Neural cell (in vitro differentiated cells): ENCODE measurements at regions not wholly inside any gene's neighbourhood (a gene's known extent, or its start where the extent isn't known, plus 50 kb on each side); places are given as distances from the start of the nearest gene placed in this dataset.

Experiments
- H2AFZ ChIP-seq: fragments of 200-600, 300-800 bp; sonication (generic), shearing (Covaris generic); 2 replicates; pipeline ENCODE4 v1.6.0; 2014; ENCODE audit warnings: low read depth, mild to moderate bottlenecking, antibody characterized with exemption, low read length, moderate library complexity
- H3F3A ChIP-seq: fragments of 200-600 bp; shearing (Covaris generic); 2 replicates; pipeline ENCODE4 v1.6.1; 2016; ENCODE audit warnings: mild to moderate bottlenecking, moderate library complexity, mixed read lengths, antibody characterized with exemption, low read length; ENCODE audit not compliant: insufficient read depth, poor library complexity, severe bottlenecking
- H3K27ac ChIP-seq: fragments of 200-600, 300-800 bp; sonication (generic), shearing (Covaris generic); 2 replicates; pipeline ENCODE4 v1.5.1; 2014; ENCODE audit warnings: mild to moderate bottlenecking, low read length, moderate library complexity
- H3K27me3 ChIP-seq: fragments of 300-800, 200-600 bp; sonication (generic), shearing (Covaris generic); 2 replicates; pipeline ENCODE4 v1.6.0; 2014; ENCODE audit warnings: mild to moderate bottlenecking, low read depth, low read length, moderate library complexity; ENCODE audit not compliant: insufficient read depth
- H3K36me3 ChIP-seq: fragments of 300-800, 200-600 bp; sonication (generic), shearing (Covaris generic); 2 replicates; pipeline ENCODE4 v1.5.1; 2014; ENCODE audit warnings: mild to moderate bottlenecking, antibody characterized with exemption, low read length, moderate library complexity; ENCODE audit not compliant: insufficient read depth
- H3K4me2 ChIP-seq: fragments of 300-800, 200-600 bp; sonication (generic), shearing (Covaris generic); 2 replicates; pipeline ENCODE4 v1.6.0; 2014; ENCODE audit warnings: mild to moderate bottlenecking, low read length
- H3K4me3 ChIP-seq: fragments of 300-800, 200-600 bp; sonication (generic), shearing (Covaris generic); 2 replicates; pipeline ENCODE4 v1.5.1; 2014; ENCODE audit warnings: mild to moderate bottlenecking, low read length, moderate library complexity
- H3K79me2 ChIP-seq: fragments of 200-600 bp; shearing (Covaris generic); replicated peaks from 2 replicates; pipeline ENCODE4 v1.6.0; 2014; ENCODE audit warnings: mild to moderate bottlenecking, low read length, moderate library complexity; ENCODE audit not compliant: insufficient read depth
- H3K9ac ChIP-seq: fragments of 300-800, 200-600 bp; sonication (generic), shearing (Covaris generic); 2 replicates; pipeline ENCODE4 v1.6.1; 2016; ENCODE audit warnings: mild to moderate bottlenecking, low read length, mixed read lengths
- H3K9me2 ChIP-seq: fragments of 200-600 bp; shearing (Covaris generic); 2 replicates; pipeline ENCODE4 v1.6.1; 2016; ENCODE audit warnings: mild to moderate bottlenecking, low read length, mixed read lengths; ENCODE audit not compliant: insufficient read depth
- H3K9me3 ChIP-seq: fragments of 200-600, 300-800 bp; sonication (generic), shearing (Covaris generic); 2 replicates; pipeline ENCODE4 v1.6.1; 2016; ENCODE audit warnings: mild to moderate bottlenecking, mixed run types, low read length, moderate library complexity, mixed read lengths
- H4K20me1 ChIP-seq: fragments of 200-600 bp; shearing (Covaris generic); 2 replicates; pipeline ENCODE4 v1.6.1; 2016; ENCODE audit warnings: mild to moderate bottlenecking, mixed run types; ENCODE audit not compliant: insufficient read depth
- CTCF ChIP-seq: fragments of 450-650 bp; IDR thresholded peaks from 2 replicates; pipeline ENCODE4 v1.5.1; 2014; ENCODE audit warnings: antibody characterized with exemption, mild to moderate bottlenecking, moderate library complexity; ENCODE audit not compliant: poor library complexity, severe bottlenecking
- EP300 ChIP-seq: fragments of 450-650 bp; conservative IDR thresholded peaks from 2 replicates; pipeline ENCODE4 v1.6.1; 2014; ENCODE audit warnings: antibody characterized with exemption, mild to moderate bottlenecking, moderate library complexity; ENCODE audit not compliant: poor library complexity, severe bottlenecking
- EZH2 ChIP-seq: fragments of 200-600, 300-800 bp; shearing (Covaris generic), sonication (generic); IDR thresholded peaks from 2 replicates; pipeline ENCODE4 v1.6.1; 2014; ENCODE audit warnings: antibody characterized with exemption, low read length, borderline replicate concordance, mild to moderate bottlenecking; ENCODE audit not compliant: insufficient read depth, poor library complexity, severe bottlenecking
- MXI1 ChIP-seq: fragments of 450-650 bp; conservative IDR thresholded peaks from 2 replicates; pipeline ENCODE4 v1.6.1; 2014; ENCODE audit warnings: antibody characterized with exemption, mild to moderate bottlenecking; ENCODE audit not compliant: poor library complexity, severe bottlenecking
- POLR2AphosphoS5 ChIP-seq: IDR thresholded peaks from 2 replicates; pipeline ENCODE4 v1.6.1; 2012
- RAD21 ChIP-seq: fragments of 450-650 bp; conservative IDR thresholded peaks from 2 replicates; pipeline ENCODE4 v1.6.1; 2014; ENCODE audit warnings: antibody characterized with exemption, mild to moderate bottlenecking, moderate library complexity
- SMC3 ChIP-seq: fragments of 450-650 bp; conservative IDR thresholded peaks from 2 replicates; pipeline ENCODE4 v1.6.1; 2014; ENCODE audit warnings: antibody characterized with exemption, mild to moderate bottlenecking, moderate library complexity; ENCODE audit not compliant: poor library complexity
- TAF1 ChIP-seq: IDR thresholded peaks from 2 replicates; pipeline ENCODE4 v1.6.1; 2012; ENCODE audit warnings: low read depth
- TF ChIP-seq, protein P1 (sequence below): IDR thresholded peaks from 2 replicates; pipeline ENCODE4 v1.6.1; 2012; ENCODE audit warnings: borderline replicate concordance

GRCh38 chr13:86188170-86188569 lies 389.0 kb upstream of the SLITRK6 start:
- no peaks in the 10 kb centered on the region for H3K36me3 ChIP-seq
- no peaks in the 10 kb centered on the region for H3K79me2 ChIP-seq
- H3K9ac ChIP-seq: no peak overlapping the region
- no peaks in the 10 kb centered on the region for H3F3A ChIP-seq
- H3K27me3 ChIP-seq: no peaks in the 10 kb centered on the region
- TF ChIP-seq CTCF: no peak
- TF ChIP-seq RAD21: no peak
- no peak for TF ChIP-seq POLR2AphosphoS5
- no peak for TF ChIP-seq TAF1
- TF ChIP-seq, protein P1, sequence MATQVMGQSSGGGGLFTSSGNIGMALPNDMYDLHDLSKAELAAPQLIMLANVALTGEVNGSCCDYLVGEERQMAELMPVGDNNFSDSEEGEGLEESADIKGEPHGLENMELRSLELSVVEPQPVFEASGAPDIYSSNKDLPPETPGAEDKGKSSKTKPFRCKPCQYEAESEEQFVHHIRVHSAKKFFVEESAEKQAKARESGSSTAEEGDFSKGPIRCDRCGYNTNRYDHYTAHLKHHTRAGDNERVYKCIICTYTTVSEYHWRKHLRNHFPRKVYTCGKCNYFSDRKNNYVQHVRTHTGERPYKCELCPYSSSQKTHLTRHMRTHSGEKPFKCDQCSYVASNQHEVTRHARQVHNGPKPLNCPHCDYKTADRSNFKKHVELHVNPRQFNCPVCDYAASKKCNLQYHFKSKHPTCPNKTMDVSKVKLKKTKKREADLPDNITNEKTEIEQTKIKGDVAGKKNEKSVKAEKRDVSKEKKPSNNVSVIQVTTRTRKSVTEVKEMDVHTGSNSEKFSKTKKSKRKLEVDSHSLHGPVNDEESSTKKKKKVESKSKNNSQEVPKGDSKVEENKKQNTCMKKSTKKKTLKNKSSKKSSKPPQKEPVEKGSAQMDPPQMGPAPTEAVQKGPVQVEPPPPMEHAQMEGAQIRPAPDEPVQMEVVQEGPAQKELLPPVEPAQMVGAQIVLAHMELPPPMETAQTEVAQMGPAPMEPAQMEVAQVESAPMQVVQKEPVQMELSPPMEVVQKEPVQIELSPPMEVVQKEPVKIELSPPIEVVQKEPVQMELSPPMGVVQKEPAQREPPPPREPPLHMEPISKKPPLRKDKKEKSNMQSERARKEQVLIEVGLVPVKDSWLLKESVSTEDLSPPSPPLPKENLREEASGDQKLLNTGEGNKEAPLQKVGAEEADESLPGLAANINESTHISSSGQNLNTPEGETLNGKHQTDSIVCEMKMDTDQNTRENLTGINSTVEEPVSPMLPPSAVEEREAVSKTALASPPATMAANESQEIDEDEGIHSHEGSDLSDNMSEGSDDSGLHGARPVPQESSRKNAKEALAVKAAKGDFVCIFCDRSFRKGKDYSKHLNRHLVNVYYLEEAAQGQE: no peak
- no peak for TF ChIP-seq EZH2
- TF ChIP-seq MXI1: no peak
- no peak for TF ChIP-seq SMC3
- TF ChIP-seq EP300: no peak
- no peaks in the 10 kb centered on the region for H3K9me3 ChIP-seq
- H3K4me2 ChIP-seq: no peak overlapping the region
- H2AFZ ChIP-seq: no peak overlapping the region
- H3K9me2 ChIP-seq: no peaks in the 10 kb centered on the region
- H3K4me3 ChIP-seq: no peak overlapping the region
- H4K20me1 ChIP-seq: no peaks in the 10 kb centered on the region
- no peak overlapping the region for H3K27ac ChIP-seq

DNA sequence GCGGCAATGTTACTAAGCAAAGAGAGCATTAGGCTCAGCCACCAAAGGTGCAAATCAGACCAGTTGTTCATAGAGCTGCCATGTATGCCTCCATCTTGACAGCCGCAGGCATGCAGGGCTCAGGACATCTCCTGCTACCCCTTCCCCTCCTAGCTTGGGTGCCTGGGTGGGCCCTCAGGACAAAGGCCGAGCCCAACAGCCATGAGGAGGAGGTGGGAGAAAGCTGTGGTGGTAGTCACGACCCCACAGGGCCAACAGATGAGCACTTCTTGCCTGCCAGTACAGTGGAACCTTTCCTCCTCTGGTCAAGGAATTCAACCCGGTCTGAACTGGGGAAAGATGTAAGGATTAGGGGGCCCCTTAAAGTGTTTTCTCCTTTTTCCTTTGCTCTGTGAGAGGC lies 386.4 kb upstream of the SLITRK6 start:
- H2AFZ ChIP-seq: no peak overlapping the region
- H3K4me3 ChIP-seq: no peak overlapping the region
- no peak overlapping the region for H3K9ac ChIP-seq
- no peaks in the 10 kb centered on the region for H4K20me1 ChIP-seq
- no peak for TF ChIP-seq MXI1
- TF ChIP-seq EZH2: no peak
- TF ChIP-seq, protein P1: no peak
- TF ChIP-seq RAD21: no peak
- TF ChIP-seq TAF1: no peak
- no peak for TF ChIP-seq EP300
- TF ChIP-seq POLR2AphosphoS5: no peak
- TF ChIP-seq CTCF: no peak
- no peak for TF ChIP-seq SMC3
- no peaks in the 10 kb centered on the region for H3K9me2 ChIP-seq
- no peaks in the 10 kb centered on the region for H3K36me3 ChIP-seq
- H3F3A ChIP-seq: no peaks in the 10 kb centered on the region
- no peak overlapping the region for H3K4me2 ChIP-seq
- H3K79me2 ChIP-seq: no peaks in the 10 kb centered on the region
- H3K9me3 ChIP-seq: no peaks in the 10 kb centered on the region
- H3K27ac ChIP-seq: no peak overlapping the region
- H3K27me3 ChIP-seq: no peaks in the 10 kb centered on the region
